Fibroblast of villous mesenchyme (primary cell): ENCODE measurements at regions not wholly inside any gene's neighbourhood (a gene's known extent, or its start where the extent isn't known, plus 50 kb on each side); places are given as distances from the start of the nearest gene placed in this dataset.

ENCODE experiments used
- DNase-seq: peaks from one replicate; pipeline ENCODE4 v3.0.0-alpha.2; 2010; ENCODE audit warnings: low read depth
- H3K4me3 ChIP-seq: 2 replicates; pipeline ENCODE4 v1.5.1; 2011; ENCODE audit warnings: low read depth, mild to moderate bottlenecking, low read length
- TF ChIP-seq, protein P1 (sequence below): IDR thresholded peaks from 2 replicates; pipeline ENCODE4 v1.5.1; 2012; ENCODE audit warnings: low read depth, mild to moderate bottlenecking, low read length; ENCODE audit not compliant: insufficient read depth

DNA sequence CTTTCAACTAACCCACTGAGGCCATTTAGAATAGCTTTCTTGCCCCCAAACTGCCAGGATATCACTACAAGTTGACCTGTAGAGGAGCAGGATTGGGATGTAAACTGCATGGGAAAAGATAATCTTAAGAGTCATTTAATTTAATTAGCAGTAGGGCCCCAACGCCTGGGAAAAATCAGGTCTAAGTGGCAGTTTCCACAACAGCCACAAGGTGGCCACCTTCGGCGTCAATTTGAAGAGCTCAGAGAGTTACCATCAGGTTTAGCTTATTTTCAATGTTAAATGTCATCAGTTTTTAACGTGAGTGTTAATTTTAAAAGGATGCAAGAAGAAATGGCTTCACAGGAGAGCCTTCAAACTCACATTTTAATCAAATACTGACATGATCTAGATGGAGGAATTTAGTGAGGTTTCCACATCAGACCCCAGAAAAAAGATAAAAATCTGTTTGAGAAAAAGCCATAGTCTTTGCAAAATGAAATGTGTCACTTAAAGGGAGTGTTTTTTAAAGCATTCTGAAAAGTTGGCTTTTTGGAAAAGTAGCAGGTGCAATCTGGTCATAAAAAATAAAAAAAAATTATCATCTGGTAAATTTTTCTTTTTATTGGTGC lies 77.3 kb upstream of the UPP2 start:
- peak; percentile 55 for DNase-seq
- no peak overlapping the region for H3K4me3 ChIP-seq
- TF ChIP-seq, protein P1, sequence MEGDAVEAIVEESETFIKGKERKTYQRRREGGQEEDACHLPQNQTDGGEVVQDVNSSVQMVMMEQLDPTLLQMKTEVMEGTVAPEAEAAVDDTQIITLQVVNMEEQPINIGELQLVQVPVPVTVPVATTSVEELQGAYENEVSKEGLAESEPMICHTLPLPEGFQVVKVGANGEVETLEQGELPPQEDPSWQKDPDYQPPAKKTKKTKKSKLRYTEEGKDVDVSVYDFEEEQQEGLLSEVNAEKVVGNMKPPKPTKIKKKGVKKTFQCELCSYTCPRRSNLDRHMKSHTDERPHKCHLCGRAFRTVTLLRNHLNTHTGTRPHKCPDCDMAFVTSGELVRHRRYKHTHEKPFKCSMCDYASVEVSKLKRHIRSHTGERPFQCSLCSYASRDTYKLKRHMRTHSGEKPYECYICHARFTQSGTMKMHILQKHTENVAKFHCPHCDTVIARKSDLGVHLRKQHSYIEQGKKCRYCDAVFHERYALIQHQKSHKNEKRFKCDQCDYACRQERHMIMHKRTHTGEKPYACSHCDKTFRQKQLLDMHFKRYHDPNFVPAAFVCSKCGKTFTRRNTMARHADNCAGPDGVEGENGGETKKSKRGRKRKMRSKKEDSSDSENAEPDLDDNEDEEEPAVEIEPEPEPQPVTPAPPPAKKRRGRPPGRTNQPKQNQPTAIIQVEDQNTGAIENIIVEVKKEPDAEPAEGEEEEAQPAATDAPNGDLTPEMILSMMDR: peak; percentile 86

DNA sequence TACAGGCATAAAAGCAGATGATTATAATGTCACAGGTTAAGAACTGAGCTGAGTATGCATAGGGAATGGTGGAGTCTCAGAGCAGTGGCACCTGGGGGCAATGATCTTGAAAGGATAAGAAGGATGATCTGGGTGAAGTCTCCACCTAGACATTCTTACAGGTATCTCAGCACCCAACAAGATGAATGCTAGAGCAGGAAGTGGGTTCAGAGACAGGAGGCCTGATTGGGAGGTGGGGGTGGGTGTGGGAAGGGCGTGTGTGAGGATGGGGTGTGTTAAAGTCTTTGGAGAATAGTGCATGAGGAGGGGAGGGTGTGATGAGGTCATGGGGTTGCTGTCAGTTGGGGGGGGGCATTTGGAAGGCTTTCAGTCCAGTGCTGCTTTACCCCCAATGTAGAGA lies 78.8 kb upstream of the UPP2 start:
- TF ChIP-seq, protein P1: no peak
- no peak for DNase-seq
- no peak overlapping the region for H3K4me3 ChIP-seq

DNA sequence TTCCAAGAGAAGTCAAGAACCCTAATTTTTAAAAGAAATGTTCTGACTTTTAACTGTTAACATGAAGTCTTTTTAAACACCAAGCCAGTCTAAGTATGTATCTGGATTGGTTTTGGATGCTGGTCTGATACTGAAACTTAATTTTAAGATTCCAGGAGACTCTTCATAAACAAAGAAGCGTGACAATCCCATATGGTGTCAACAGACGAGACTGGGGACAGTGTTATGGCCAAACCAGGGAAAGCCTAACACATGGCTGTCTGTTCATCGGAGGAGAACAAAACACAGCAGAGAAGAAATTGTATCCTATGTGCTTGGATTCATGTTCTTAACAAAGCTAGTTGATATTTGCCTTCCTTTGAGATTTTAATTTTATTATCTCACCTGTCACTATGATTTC lies 80.5 kb upstream of the UPP2 start:
- H3K4me3 ChIP-seq: no peak overlapping the region
- TF ChIP-seq, protein P1: no peak
- DNase-seq: no peak

DNA sequence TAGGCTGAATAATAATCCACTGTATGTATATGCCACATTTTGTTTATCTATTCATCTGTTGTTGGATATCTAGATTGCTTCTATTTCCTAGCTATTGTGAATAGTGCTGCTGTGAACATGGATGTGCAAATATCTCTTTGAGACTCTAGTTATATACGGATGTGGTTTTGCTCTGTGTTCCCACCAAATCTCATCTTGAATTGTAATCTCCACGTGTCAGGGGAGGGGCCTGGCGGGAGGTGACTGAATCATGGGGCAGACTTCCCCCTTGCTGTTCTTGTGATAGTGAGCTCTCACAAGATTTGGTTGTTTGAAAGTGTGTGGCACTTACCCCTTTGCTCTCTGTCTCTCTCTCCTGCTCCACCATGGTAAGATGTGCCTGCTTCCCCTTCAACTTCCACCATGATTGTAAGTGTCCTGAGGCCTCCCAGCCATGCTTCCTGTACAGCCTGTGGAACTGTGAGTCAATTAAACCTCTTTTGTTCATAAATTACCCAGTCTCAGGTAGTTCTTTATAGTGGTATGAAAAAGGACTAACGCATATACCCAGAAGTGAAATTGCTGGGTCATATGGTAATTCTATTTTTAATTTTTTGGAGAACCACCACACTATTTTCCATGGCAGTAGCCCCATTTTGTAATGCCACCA lies 86.1 kb upstream of the UPP2 start:
- TF ChIP-seq, protein P1: no peak
- no peak for DNase-seq
- H3K4me3 ChIP-seq: no peak overlapping the region

DNA sequence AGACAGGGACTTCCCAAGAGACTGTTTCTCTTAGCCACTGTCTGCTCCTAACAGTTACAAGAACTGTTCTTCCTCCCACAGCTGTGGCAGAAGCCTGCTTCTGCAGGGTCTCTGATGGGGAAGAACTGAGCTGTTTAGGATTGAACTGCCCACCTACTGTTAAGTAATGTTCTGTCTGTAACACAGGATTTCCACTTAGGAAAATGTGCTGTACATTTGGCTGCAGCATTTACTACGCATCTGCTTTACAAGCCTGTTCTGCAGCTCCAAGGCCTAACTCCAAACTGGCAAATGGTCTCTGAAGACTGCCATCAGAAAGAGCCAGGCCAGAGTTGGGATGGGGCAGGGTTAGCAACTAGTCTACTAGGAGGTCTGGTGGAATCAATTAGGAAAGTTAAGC lies 87.8 kb upstream of the UPP2 start:
- TF ChIP-seq, protein P1: no peak
- no peak overlapping the region for H3K4me3 ChIP-seq
- DNase-seq: peak; percentile 3

DNA sequence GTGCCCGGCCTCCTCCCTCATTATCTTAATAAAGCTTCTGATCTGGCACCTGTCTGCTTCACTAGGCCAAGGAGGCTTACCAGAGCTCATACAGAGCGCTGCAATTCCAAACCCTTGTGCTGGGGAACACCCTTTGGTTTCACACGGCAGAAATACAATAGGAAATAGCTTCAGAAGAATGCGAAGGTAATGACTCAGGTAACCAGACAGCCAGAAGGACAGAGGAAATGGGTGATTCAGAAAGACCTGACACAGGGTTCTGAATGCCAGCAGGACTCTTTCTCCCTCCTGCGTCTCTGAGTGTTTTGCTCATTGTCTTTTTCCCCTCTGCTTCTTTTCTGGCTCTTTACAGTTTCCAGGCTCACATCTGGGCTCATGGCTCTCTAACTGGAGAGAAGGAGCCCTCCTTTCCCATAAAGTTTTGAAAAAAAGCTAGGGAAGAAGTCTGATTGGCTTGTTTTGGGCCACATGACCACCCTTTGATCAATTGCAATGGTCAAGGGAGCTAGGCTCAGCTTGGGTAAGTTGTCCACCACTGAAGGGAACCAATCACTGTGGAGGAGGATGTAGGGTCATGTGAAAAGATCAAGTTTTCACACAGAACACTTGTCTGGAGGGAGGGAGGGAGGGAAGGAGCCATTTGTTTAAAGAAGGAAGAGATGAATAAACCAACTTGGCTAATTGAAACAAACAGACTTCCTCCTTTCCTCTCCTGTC lies 90.5 kb upstream of the UPP2 start:
- no peak for DNase-seq
- H3K4me3 ChIP-seq: no peak overlapping the region
- TF ChIP-seq, protein P1: no peak
